GM12874 (cell line): ENCODE measurements at regions not wholly inside any gene's neighbourhood (a gene's known extent, or its start where the extent isn't known, plus 50 kb on each side); places are given as distances from the start of the nearest gene placed in this dataset.

Experiments
- TF ChIP-seq, protein P1 (sequence below): IDR thresholded peaks from 2 replicates; pipeline ENCODE4 v1.5.1; 2011; ENCODE audit warnings: low read depth, mild to moderate bottlenecking, control low read depth, low read length, moderate library complexity; ENCODE audit not compliant: insufficient read depth

DNA sequence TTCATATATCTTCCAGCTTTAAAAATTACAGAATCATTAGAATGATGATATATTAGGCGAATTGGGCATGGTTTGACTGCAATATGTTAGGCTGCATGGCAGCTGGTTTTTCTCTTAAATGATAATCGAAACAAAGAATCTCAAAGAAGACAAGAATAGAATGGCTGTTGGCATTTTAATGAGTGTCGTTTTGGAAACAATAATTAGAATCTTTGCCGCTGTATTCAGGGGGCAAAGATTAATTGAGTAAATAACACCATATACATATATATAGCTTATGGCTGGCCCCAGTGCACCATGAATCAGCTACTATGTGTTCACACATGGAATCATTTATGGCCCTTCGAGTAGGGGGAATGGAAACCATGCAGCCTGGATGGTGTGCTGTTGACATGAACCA is 216.2 kb downstream of the RNF144B start:
- TF ChIP-seq, protein P1, sequence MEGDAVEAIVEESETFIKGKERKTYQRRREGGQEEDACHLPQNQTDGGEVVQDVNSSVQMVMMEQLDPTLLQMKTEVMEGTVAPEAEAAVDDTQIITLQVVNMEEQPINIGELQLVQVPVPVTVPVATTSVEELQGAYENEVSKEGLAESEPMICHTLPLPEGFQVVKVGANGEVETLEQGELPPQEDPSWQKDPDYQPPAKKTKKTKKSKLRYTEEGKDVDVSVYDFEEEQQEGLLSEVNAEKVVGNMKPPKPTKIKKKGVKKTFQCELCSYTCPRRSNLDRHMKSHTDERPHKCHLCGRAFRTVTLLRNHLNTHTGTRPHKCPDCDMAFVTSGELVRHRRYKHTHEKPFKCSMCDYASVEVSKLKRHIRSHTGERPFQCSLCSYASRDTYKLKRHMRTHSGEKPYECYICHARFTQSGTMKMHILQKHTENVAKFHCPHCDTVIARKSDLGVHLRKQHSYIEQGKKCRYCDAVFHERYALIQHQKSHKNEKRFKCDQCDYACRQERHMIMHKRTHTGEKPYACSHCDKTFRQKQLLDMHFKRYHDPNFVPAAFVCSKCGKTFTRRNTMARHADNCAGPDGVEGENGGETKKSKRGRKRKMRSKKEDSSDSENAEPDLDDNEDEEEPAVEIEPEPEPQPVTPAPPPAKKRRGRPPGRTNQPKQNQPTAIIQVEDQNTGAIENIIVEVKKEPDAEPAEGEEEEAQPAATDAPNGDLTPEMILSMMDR, result no peak

DNA sequence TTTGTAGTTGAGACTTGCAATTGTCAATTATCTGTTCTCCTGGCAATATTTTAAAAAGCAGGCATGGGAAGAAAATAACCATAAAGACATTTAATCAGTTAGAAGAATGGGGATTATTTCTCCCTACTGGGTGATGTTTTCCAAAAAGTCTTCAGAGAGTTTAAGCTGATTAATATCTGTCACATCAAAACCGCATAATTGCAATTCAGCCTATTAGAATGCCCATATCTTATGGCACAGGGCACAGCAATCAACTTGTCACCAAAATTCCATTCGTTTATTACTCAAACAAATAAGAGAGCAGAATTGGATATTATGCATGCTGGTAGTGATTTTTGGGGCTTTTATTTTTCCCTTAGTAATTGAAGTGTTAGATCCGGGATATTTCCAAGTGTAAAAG is 218.7 kb downstream of the RNF144B start:
- TF ChIP-seq, protein P1, result no peak

DNA sequence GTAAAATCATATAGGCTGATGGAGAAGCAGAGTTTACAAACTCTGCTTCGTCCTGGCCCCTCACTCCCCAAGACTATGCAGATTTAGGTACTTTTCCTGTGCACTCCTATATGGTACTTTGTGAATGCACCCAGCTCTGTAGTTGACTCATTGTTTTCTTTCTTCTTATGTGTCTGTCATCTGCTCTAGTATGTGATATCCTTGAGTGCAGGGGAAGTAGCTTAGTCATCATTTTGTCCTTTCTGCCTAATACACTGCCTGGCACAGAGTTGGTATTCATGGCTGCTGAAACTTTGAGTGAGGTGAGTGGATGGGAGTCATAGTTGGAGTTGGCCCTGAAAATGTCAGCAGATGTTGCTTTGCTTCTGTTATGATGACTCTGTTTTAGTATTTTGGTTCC is 222.6 kb downstream of the RNF144B start:
- TF ChIP-seq, protein P1, result no peak

DNA sequence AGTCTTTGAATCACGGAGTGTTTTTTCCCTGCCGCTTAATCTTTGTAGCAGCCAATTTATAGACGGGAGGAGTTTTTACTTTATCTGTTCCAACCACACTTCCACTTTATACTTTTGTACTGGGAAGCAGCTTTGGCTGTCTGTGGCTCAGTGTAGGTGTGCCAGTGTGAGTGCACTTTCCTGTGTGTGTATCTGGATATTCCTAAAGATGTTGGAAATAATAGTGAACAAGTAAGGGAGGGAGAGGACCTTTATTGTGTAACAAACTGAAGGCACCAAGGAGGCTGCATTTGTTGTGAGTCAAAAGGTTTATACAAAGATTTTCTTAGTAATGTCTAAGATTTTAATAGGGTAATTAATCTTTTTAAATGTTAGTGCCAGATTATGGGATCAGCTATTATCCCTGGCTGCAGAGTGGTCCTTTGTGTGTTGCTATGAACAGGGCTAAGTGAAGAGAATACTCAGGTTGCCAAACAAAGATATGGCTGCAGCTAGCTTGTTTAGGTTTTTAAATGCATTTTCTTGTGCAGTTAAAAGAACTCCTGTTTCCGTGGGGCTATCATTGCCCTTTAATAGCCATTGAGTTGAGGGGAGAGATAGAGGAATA is 226.3 kb downstream of the RNF144B start:
- TF ChIP-seq, protein P1, result no peak

DNA sequence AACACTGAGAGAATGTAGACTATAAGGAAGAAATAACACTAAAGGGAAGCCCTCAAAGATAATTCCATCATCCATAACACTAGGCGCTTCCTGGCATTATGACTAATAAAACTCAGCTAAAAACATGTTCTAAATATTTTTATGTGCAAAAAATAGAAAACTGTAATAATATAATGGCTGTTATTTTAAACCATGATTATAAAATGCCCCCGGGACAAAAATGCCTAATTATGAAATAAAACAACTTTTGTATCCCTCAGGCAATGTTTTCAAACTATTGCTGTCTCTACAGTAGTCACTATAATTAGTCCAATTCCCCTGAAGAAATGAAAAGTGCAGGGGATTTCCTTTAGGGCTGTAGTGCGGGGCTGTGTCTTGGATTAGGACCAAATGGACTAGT is 242.4 kb downstream of the RNF144B start:
- TF ChIP-seq, protein P1, result no peak

DNA sequence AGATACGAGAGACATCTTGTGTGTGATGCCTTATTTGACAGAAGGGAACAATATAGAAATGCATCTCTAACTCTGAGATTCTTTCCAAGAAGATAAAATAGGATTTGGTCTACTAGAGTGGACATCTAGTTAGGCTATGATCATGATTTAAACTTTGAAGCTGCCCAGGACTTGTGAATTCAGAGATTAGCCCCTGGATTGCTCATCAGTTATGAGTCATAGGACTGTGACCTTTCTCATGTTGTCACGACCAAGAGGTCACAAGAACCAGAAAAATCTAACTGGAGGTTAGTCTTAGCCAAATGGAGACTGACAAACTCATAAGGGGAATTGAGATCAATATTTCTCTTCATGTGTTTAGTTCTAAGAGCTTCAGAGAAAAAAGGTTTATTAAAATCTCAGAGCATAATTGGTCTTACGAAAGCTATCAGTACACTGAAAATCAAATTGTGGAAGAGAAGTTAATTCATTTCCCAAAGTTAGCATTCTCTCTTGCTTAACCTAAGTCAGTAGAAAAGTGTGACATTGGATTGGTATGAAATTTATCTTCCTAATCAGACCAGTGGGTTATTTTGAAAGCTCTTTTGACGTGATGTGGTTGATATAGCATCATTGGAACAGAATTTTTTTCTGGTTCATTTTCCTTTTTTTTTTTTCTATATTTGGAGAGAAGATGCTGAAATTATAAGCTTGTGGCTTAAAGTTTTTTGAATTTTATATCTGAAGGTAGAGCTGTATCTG is 245.7 kb downstream of the RNF144B start:
- TF ChIP-seq, protein P1, result no peak

DNA sequence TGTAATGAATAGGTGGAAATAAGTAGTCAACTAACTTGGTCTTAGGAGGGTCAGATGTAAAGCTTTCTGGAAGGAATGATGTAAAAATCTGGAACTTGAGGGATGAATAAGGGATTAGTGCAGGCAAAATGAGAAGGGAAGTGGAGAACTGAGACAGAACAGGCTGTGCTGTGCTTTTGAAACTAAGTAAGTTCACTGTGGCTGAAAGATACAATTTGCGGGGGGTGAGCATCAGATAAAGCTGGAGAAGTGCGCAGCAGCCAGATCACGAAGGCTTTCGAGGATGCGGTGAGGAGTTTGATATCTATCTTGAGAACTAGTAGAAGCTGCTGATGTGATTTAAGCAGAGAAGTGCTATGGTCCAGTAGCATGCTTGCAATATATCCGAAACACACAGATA is 247.8 kb downstream of the RNF144B start:
- TF ChIP-seq, protein P1, result no peak
